ENCODE measurements at regions not wholly inside any gene's neighbourhood (a gene's known extent, or its start where the extent isn't known, plus 50 kb on each side); places are given as distances from the start of the nearest gene placed in this dataset.

DNA sequence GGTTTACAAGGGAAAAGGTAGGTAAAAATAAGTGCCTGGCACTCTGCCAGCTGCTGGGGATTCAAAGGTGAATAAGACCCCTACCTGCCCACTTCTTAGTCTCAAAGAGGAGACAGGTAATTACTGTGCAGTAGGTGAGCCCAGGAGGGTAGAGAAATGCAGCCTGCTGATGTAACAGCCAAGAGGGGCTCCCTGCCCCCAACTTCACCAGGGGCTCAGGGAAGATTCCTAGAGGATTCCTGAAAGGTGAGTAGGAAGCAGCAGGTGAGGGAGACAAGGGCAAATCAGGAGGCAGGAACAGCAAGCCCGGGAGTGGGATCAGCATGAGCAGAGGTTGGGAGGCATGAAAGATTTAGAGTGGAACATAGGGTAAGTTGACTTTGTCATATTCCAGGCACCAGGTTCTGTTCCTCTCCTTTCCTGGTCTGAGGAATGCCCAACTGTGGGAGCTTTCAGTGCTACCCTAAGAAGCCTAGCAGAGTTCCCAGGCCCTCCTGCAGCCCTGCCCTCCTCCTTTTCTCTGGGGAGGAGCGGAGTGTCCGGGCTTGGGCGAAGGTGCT lies 258.1 kb downstream of the LRFN2 start:
- no peak for DNase-seq (ENCODE audit: low read depth)
- no peak overlapping the region for H3K4me2 ChIP-seq (ENCODE audit: low read length)
- no peak overlapping the region for H3K4me3 Mint-ChIP-seq (ENCODE audit: unreplicated experiment)

DNA sequence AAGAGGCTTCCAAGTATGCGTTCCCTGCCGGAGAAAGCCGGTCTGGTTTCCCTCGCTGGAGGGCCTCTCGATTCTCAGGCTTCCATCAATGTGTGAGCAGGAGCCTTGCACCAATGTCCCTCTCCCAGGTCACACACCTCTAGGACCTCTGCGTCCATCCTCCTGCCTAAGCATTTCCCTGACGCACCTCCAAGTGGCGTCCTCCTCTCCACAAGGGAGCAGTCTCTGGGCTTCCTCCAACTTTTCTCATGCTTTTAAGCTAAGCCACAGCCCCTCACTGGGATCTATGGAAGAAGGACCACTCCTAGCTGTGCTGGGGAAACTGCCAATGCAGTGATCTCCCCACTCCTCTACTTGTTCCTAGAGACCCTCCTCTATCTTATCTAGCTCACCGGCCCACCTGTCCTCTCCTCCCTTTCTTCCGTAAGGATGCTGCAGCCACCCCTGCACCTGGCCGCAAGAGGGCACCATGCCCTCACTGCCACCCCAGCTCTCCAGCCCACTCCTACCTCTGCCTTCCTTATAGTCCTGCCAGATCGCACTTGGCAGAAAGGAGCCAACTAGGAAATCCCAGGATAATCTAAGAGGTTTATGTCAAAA lies 258.7 kb downstream of the LRFN2 start:
- peaks cover 1% of the 10 kb centered on the region for H3K36me3 Mint-ChIP-seq (ENCODE audit: low read depth, unreplicated experiment)
- peaks cover 4% of the 10 kb centered on the region for H3K4me1 Mint-ChIP-seq (ENCODE audit: low read depth, unreplicated experiment)
- Histone ChIP-seq H3K36me3 (ENCODE audit: insufficient read depth, low read length) (no peaks in the 10 kb centered on the region), H3K4me2 (ENCODE audit: low read length) (no peak overlapping the region), H3K4me3 (ENCODE audit: insufficient read depth, low read depth, low read length) (no peak overlapping the region), H3K4me1 (ENCODE audit: insufficient read depth, low read length) (no peaks in the 10 kb centered on the region), H3K79me2 (ENCODE audit: insufficient read depth, low read length) (no peaks in the 10 kb centered on the region), H2AFZ (ENCODE audit: low read depth, low read length) (no peak overlapping the region), H3K9me3 (ENCODE audit: insufficient read depth, low read depth, low read length) (no peaks in the 10 kb centered on the region), H3K27ac (ENCODE audit: low read depth, low read length) (no peak overlapping the region), H3K27me3 (ENCODE audit: insufficient read depth, low read length) (peaks cover 21% of the 10 kb centered on the region), H3K9ac (ENCODE audit: low read length) (no peak overlapping the region), H4K20me1 (ENCODE audit: insufficient read depth, low read length) (no peaks in the 10 kb centered on the region)
- H3K4me3 Mint-ChIP-seq (ENCODE audit: unreplicated experiment) = no peak overlapping the region
- DNase-seq (ENCODE audit: low read depth) = no peak
- FAIRE-seq = no peak
- H3K9me3 Mint-ChIP-seq (ENCODE audit: unreplicated experiment) = no peaks in the 10 kb centered on the region
- no peak overlapping the region for H3K27ac Mint-ChIP-seq (ENCODE audit: unreplicated experiment)
- H3K27me3 Mint-ChIP-seq (ENCODE audit: low read depth, unreplicated experiment) = peaks cover 63% of the 10 kb centered on the region
- TF ChIP-seq EZH2 (IDR thresholded peaks at IDR 0.05; ENCODE audit: insufficient read depth, low read length) = no peak
- TF ChIP-seq, protein P1, sequence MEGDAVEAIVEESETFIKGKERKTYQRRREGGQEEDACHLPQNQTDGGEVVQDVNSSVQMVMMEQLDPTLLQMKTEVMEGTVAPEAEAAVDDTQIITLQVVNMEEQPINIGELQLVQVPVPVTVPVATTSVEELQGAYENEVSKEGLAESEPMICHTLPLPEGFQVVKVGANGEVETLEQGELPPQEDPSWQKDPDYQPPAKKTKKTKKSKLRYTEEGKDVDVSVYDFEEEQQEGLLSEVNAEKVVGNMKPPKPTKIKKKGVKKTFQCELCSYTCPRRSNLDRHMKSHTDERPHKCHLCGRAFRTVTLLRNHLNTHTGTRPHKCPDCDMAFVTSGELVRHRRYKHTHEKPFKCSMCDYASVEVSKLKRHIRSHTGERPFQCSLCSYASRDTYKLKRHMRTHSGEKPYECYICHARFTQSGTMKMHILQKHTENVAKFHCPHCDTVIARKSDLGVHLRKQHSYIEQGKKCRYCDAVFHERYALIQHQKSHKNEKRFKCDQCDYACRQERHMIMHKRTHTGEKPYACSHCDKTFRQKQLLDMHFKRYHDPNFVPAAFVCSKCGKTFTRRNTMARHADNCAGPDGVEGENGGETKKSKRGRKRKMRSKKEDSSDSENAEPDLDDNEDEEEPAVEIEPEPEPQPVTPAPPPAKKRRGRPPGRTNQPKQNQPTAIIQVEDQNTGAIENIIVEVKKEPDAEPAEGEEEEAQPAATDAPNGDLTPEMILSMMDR (IDR thresholded peaks at IDR 0.05; ENCODE audit: insufficient read depth, low read depth, low read length) = no peak

More for the DNA sequence above, 258.1 kb downstream of the LRFN2 start:
- H2AFZ ChIP-seq (ENCODE audit: low read depth, low read length) = no peak overlapping the region
- no peaks in the 10 kb centered on the region for H3K79me2 ChIP-seq (ENCODE audit: insufficient read depth, low read length)
- H3K36me3 ChIP-seq (ENCODE audit: insufficient read depth, low read length) = no peaks in the 10 kb centered on the region
- no peaks in the 10 kb centered on the region for H4K20me1 ChIP-seq (ENCODE audit: insufficient read depth, low read length)
- H3K4me3 ChIP-seq (ENCODE audit: insufficient read depth, low read depth, low read length) = no peak overlapping the region
- peaks cover 4% of the 10 kb centered on the region for H3K4me1 Mint-ChIP-seq (ENCODE audit: low read depth, unreplicated experiment)
- no peaks in the 10 kb centered on the region for H3K9me3 ChIP-seq (ENCODE audit: insufficient read depth, low read depth, low read length)
- no peaks in the 10 kb centered on the region for H3K4me1 ChIP-seq (ENCODE audit: insufficient read depth, low read length)
- no peak overlapping the region for H3K27ac ChIP-seq (ENCODE audit: low read depth, low read length)
- peaks cover 1% of the 10 kb centered on the region for H3K36me3 Mint-ChIP-seq (ENCODE audit: low read depth, unreplicated experiment)
- H3K9me3 Mint-ChIP-seq (ENCODE audit: unreplicated experiment) = no peaks in the 10 kb centered on the region
- no peak overlapping the region for H3K27ac Mint-ChIP-seq (ENCODE audit: unreplicated experiment)
- FAIRE-seq = no peak
- no peak overlapping the region for H3K9ac ChIP-seq (ENCODE audit: low read length)
- no peak for TF ChIP-seq EZH2 (IDR thresholded peaks at IDR 0.05; ENCODE audit: insufficient read depth, low read length)
- TF ChIP-seq, protein P1 (IDR thresholded peaks at IDR 0.05; ENCODE audit: insufficient read depth, low read depth, low read length) = no peak
- peaks cover 21% of the 10 kb centered on the region for H3K27me3 ChIP-seq (ENCODE audit: insufficient read depth, low read length)
- H3K27me3 Mint-ChIP-seq (ENCODE audit: low read depth, unreplicated experiment) = peaks cover 62% of the 10 kb centered on the region

Data from astrocyte (in vitro differentiated cells and primary cell).